HepG2 (cell line): ENCODE measurements at regions not wholly inside any gene's neighbourhood (a gene's known extent, or its start where the extent isn't known, plus 50 kb on each side); places are given as distances from the start of the nearest gene placed in this dataset.

ENCODE experiments used
- ATAC-seq: fragments of 200-7000 bp; cut with Tn5 transposase; 3 replicates; pipeline ENCODE4 v1.9.1; 2020; ENCODE audit warnings: mild to moderate bottlenecking, moderate library complexity
- BruUV-seq: library from RNA; stranded (reverse); fragments of 400-500 nt; replicated peaks from 2 replicates; lab custom pipeline; 2021; lab: Mats Ljungman, UMichigan
- CTCF ChIA-PET: fragments of 300-600 bp; formaldehyde crosslinking; extraction: SDS; loops from one replicate; lab custom pipeline; 2021; ENCODE audit warnings: low total read pairs, inconsistent platforms, low intra/inter-chr PET ratio; lab: Yijun Ruan, JAX
- POLR2A ChIA-PET: fragments of 350-600 bp; sonication (Branson Sonifier 250); formaldehyde crosslinking; loops from one replicate; lab custom pipeline; 2020; ENCODE audit warnings: antibody characterized with exemption, inconsistent platforms; lab: Yijun Ruan, JAX
- DNase-seq: peaks from one replicate; pipeline ENCODE4 v3.0.0-alpha.2; 2015; ENCODE audit warnings: low spot score
- FAIRE-seq: peaks from 3 replicates; lab custom pipeline; 2011; peaks lifted over from hg19 to GRCh38; lab: Jason Lieb, UNC
- H2AFZ ChIP-seq: one replicate; pipeline ENCODE4 v1.6.1; 2011; ENCODE audit warnings: low read length, inconsistent platforms
- H3K27ac ChIP-seq: fragments of 300-600 bp; 3 replicates; pipeline ENCODE4 v1.8.0; 2011; ENCODE audit warnings: mixed run types, mild to moderate bottlenecking, mixed read lengths, low read length, inconsistent platforms; ENCODE audit not compliant: insufficient read depth; ENCODE audit errors: extremely low read length
- H3K27me3 ChIP-seq, 2 experiments: fragments of 200-600 bp in 1 of 2; 2 replicates in 1 of 2; 3 replicates in 1 of 2; pipeline versions ENCODE4 v1.6.0 to v1.8.0; 2011; ENCODE audit warnings: low read length in 2 of 2, mild to moderate bottlenecking in 2 of 2, moderate library complexity in 2 of 2, inconsistent platforms in 1 of 2; ENCODE audit not compliant: insufficient read depth in 2 of 2, control insufficient read depth in 1 of 2
- H3K36me3 ChIP-seq, 2 experiments: fragments of 200-600 bp in 1 of 2; replicated peaks in 1 of 2; 2 replicates in 1 of 2; 3 replicates in 1 of 2; pipeline versions ENCODE4 v1.5.1 to v1.8.0; 2011; ENCODE audit warnings: low read length in 2 of 2, inconsistent platforms in 1 of 2; ENCODE audit not compliant: insufficient read depth in 2 of 2, control insufficient read depth in 1 of 2
- H3K4me1 ChIP-seq: 2 replicates; pipeline ENCODE4 v1.5.1; 2012; ENCODE audit warnings: low read length, inconsistent platforms; ENCODE audit not compliant: insufficient read depth
- H3K4me2 ChIP-seq: 2 replicates; pipeline ENCODE4 v1.6.0; 2011; ENCODE audit warnings: low read depth, low read length, inconsistent platforms
- H3K4me3 ChIP-seq, 3 experiments: fragments of 200-600 bp in 1 of 3; sonication (generic), shearing (Covaris generic) in 1 of 3; replicated peaks in 1 of 3; 2 replicates each; pipeline ENCODE4 v1.5.1; 2011 to 2016; ENCODE audit warnings: low read length in 3 of 3, inconsistent platforms in 2 of 3, low read depth in 2 of 3, mild to moderate bottlenecking in 2 of 3, control low read depth in 1 of 3, mixed read lengths in 1 of 3; ENCODE audit not compliant: insufficient read depth in 1 of 3
- H3K79me2 ChIP-seq: one replicate; pipeline ENCODE4 v1.6.1; 2011; ENCODE audit warnings: low read length, inconsistent platforms; ENCODE audit not compliant: insufficient read depth
- H3K9ac ChIP-seq: 2 replicates; pipeline ENCODE4 v1.6.0; 2011; ENCODE audit warnings: mild to moderate bottlenecking, low read depth, low read length, inconsistent platforms; ENCODE audit not compliant: insufficient read depth
- H3K9me3 ChIP-seq: 2 replicates; pipeline ENCODE4 v1.5.1; 2012; ENCODE audit warnings: mild to moderate bottlenecking, low read length
- H4K20me1 ChIP-seq: 2 replicates; pipeline ENCODE4 v1.6.0; 2011; ENCODE audit warnings: inconsistent platforms, mild to moderate bottlenecking, low read length, moderate library complexity; ENCODE audit not compliant: insufficient read depth
- BRCA1 ChIP-seq: sonication (generic); formaldehyde crosslinking; IDR thresholded peaks from 2 replicates; pipeline ENCODE4 v1.4.0; 2020; ENCODE audit warnings: missing genetic modification reagents
- EHMT2 ChIP-seq: fragments of 200-600 bp; sonication (generic); IDR thresholded peaks from 2 replicates; pipeline ENCODE4 v1.7.0; 2017; ENCODE audit warnings: antibody characterized with exemption, low read depth, low read length, borderline replicate concordance
- FOXK2 ChIP-seq: fragments of 450-650 bp; IDR thresholded peaks from 2 replicates; pipeline ENCODE4 v1.6.1; 2016
- POGK ChIP-seq: sonication (generic); formaldehyde crosslinking; conservative IDR thresholded peaks from 2 replicates; pipeline ENCODE4 v1.8.0; 2022; ENCODE audit warnings: mild to moderate bottlenecking, moderate library complexity, missing genetic modification reagents
- TFAP4 ChIP-seq: sonication (generic); IDR thresholded peaks from 2 replicates; pipeline ENCODE4 v1.6.1; 2016; ENCODE audit warnings: low read depth, borderline replicate concordance
- TMF1 ChIP-seq: sonication (generic); formaldehyde crosslinking; IDR thresholded peaks from 2 replicates; pipeline ENCODE4 v1.8.1; 2022; ENCODE audit warnings: low read depth, missing genetic modification reagents
- ZNF10 ChIP-seq: sonication (generic); formaldehyde crosslinking; IDR thresholded peaks from 2 replicates; pipeline ENCODE4 v1.4.0; 2020; ENCODE audit warnings: mild to moderate bottlenecking, low read depth, missing genetic modification reagents, borderline replicate concordance
- ZNF317 ChIP-seq: sonication (generic); formaldehyde crosslinking; IDR thresholded peaks from 2 replicates; pipeline ENCODE4 v1.5.0; 2020; ENCODE audit warnings: mild to moderate bottlenecking, missing genetic modification reagents
- ZNF34 ChIP-seq: sonication (generic); formaldehyde crosslinking; IDR thresholded peaks from 2 replicates; pipeline ENCODE4 v1.4.0; 2020; ENCODE audit warnings: mild to moderate bottlenecking, missing genetic modification reagents, borderline replicate concordance
- ZNF441 ChIP-seq: sonication (generic); formaldehyde crosslinking; IDR thresholded peaks from 2 replicates; pipeline ENCODE4 v1.7.0; 2021; ENCODE audit warnings: missing genetic modification reagents, borderline replicate concordance
- WGBS: methylation state at CpG from one replicate; pipeline ENCODE4 v1.1.6; 2017; ENCODE audit warnings: low lambda C conversion rate; 5-methylcytosine and 5-hydroxymethylcytosine counted together
- in situ Hi-C: cut with HindIII; loops from 2 replicates; pipeline ENCODE4 v1.10.0; 2017; ENCODE audit warnings: low pct_unique_long_range_greater_than_20kb; ENCODE audit not compliant: extremely low pct_ligation_motif_present
- intact Hi-C: fragments of 100-400 bp; cut with micrococcal nuclease; formaldehyde crosslinking; loops from one replicate; pipeline ENCODE4 v1.10.0; 2022; ENCODE audit not compliant: unreplicated experiment

GRCh38 chr1:164347980-164348379, 211.0 kb upstream of the PBX1 start:
- TF ChIP-seq EHMT2: no peak
- TF ChIP-seq FOXK2: no peak
- no peak for TF ChIP-seq TFAP4
- TF ChIP-seq POGK (CRISPR knock-in tag): no peak
- TF ChIP-seq ZNF10 (CRISPR knock-in tag): no peak
- TF ChIP-seq ZNF317 (CRISPR knock-in tag): no peak
- TF ChIP-seq ZNF34 (CRISPR knock-in tag): no peak
- no peak for TF ChIP-seq BRCA1 (CRISPR knock-in tag)
- TF ChIP-seq ZNF441 (CRISPR knock-in tag): no peak
- TF ChIP-seq TMF1 (CRISPR knock-in tag): no peak
- TF ChIP-seq, all 625 proteins: peak for 0
- ChIA-PET CTCF (no interaction called here), POLR2A (no interaction called here)
- no TSS peak for BruUV-seq
- ATAC-seq (no peak), DNase-seq (no peak), FAIRE-seq (no peak)
- Histone ChIP-seq H3K36me3 (no peaks in the 10 kb centered on the region), H3K4me2 (no peak overlapping the region), H4K20me1 (no peaks in the 10 kb centered on the region), H3K4me3 (no peak overlapping the region), H3K27me3 (no peaks in the 10 kb centered on the region), H3K27ac (no peak overlapping the region), H3K79me2 (no peaks in the 10 kb centered on the region), H2AFZ (no peak overlapping the region), H3K4me1 (no peaks in the 10 kb centered on the region), H3K9ac (no peak overlapping the region), H3K9me3 (peaks cover 93% of the 10 kb centered on the region)
- intact Hi-C loops (no loop called here), in situ Hi-C loops (no loop called here)
- WGBS: 3% methylated on average over 2 of the region's 2 CpGs
